ENCODE measurements at regions not wholly inside any gene's neighbourhood (a gene's known extent, or its start where the extent isn't known, plus 50 kb on each side); places are given as distances from the start of the nearest gene placed in this dataset.

- Histone ChIP-seq H3K9me3 (ENCODE audit: low read length) (peaks cover 7% of the 10 kb centered on the region), H3K9ac (ENCODE audit: insufficient read depth, low read depth, low read length) (no peak overlapping the region), H3K27me3 (ENCODE audit: control insufficient read depth in 1 of 2, insufficient read depth in 2 of 2, low read length in 2 of 2) (no peaks in the 10 kb centered on the region; a peak in 1 of 5 replicates), H3K4me2 (ENCODE audit: low read depth, low read length) (no peak overlapping the region), H3K4me1 (ENCODE audit: insufficient read depth, low read length) (no peaks in the 10 kb centered on the region), H4K20me1 (ENCODE audit: insufficient read depth, low read length) (no peaks in the 10 kb centered on the region), H3K79me2 (ENCODE audit: insufficient read depth, low read length) (no peaks in the 10 kb centered on the region), H3K4me3 (replicated peaks in 1 of 3; ENCODE audit: insufficient read depth in 1 of 3, low read depth in 2 of 3, low read length in 3 of 3) (no peak overlapping the region), H3K36me3 (replicated peaks in 1 of 2; ENCODE audit: control insufficient read depth in 1 of 2, insufficient read depth in 2 of 2, low read length in 2 of 2) (no peaks in the 10 kb centered on the region), H2AFZ (ENCODE audit: low read length) (no peak overlapping the region), H3K27ac (ENCODE audit: extremely low read length, insufficient read depth, low read length) (no peak overlapping the region)
- CTCF ChIA-PET (ENCODE audit: low intra/inter-chr PET ratio, low total read pairs), result no interaction called here
- ATAC-seq, result no peak
- in situ Hi-C loops (cut with HindIII; ENCODE audit: extremely low pct_ligation_motif_present, low pct_unique_long_range_greater_than_20kb), result no loop called here
- intact Hi-C loops (cut with micrococcal nuclease; ENCODE audit: unreplicated experiment), result no loop called here
- DNase-seq (ENCODE audit: low spot score), result no peak
- TF ChIP-seq CREB1 (IDR thresholded peaks at IDR 0.05) (no peak), CREB1 (CRISPR knock-in tag; IDR thresholded peaks at IDR 0.05) (no peak), ZNF598 (CRISPR knock-in tag; IDR thresholded peaks at IDR 0.05; ENCODE audit: borderline replicate concordance) (no peak), STAT5B (CRISPR knock-in tag; IDR thresholded peaks at IDR 0.05) (no peak), CHD4 (IDR thresholded peaks at IDR 0.05; ENCODE audit: borderline replicate concordance, low read length) (no peak), ELF4 (CRISPR knock-in tag; IDR thresholded peaks at IDR 0.05; ENCODE audit: borderline replicate concordance) (no peak), ZSCAN25 (CRISPR knock-in tag; IDR thresholded peaks at IDR 0.05) (no peak), HOXA3 (CRISPR knock-in tag; IDR thresholded peaks at IDR 0.05) (no peak)
- POLR2A ChIA-PET, result no interaction called here
- 38% methylated on average over 3 of the region's 3 CpGs for WGBS (ENCODE audit: low lambda C conversion rate)
- BruUV-seq (replicated peaks), result no TSS peak
- FAIRE-seq, result no peak
These were observed 241.9 kb upstream of the RUNX1 start for GRCh38 chr21:35291034-35291433.

GRCh38 chr21:35288238-35288637 lies 239.1 kb upstream of the RUNX1 start:
- ChIA-PET CTCF (ENCODE audit: low intra/inter-chr PET ratio, low total read pairs) (no interaction called here), POLR2A (no interaction called here)
- ATAC-seq, result no peak
- FAIRE-seq, result no peak
- H4K20me1 ChIP-seq (ENCODE audit: insufficient read depth, low read length), result no peaks in the 10 kb centered on the region
- in situ Hi-C loops (cut with HindIII; ENCODE audit: extremely low pct_ligation_motif_present, low pct_unique_long_range_greater_than_20kb) (no loop called here), intact Hi-C loops (cut with micrococcal nuclease; ENCODE audit: unreplicated experiment) (no loop called here)
- TF ChIP-seq ZBTB49 (CRISPR knock-in tag; IDR thresholded peaks at IDR 0.05; ENCODE audit: borderline replicate concordance) (no peak), MATR3 (CRISPR knock-in tag; IDR thresholded peaks at IDR 0.05) (no peak), PBX3 (CRISPR knock-in tag; IDR thresholded peaks at IDR 0.05; ENCODE audit: borderline replicate concordance) (no peak)
- no peak overlapping the region for H3K9ac ChIP-seq (ENCODE audit: insufficient read depth, low read depth, low read length)
- peaks cover 7% of the 10 kb centered on the region for H3K9me3 ChIP-seq (ENCODE audit: low read length)
- no peak overlapping the region for H3K4me3 ChIP-seq (replicated peaks in 1 of 3; ENCODE audit: insufficient read depth in 1 of 3, low read depth in 2 of 3, low read length in 3 of 3)
- H3K36me3 ChIP-seq (replicated peaks in 1 of 2; ENCODE audit: control insufficient read depth in 1 of 2, insufficient read depth in 2 of 2, low read length in 2 of 2), result no peaks in the 10 kb centered on the region
- 57% methylated on average over 2 of the region's 2 CpGs for WGBS (ENCODE audit: low lambda C conversion rate)
- H3K27ac ChIP-seq (ENCODE audit: extremely low read length, insufficient read depth, low read length), result no peak overlapping the region
- no peak overlapping the region for H2AFZ ChIP-seq (ENCODE audit: low read length)
- H3K4me1 ChIP-seq (ENCODE audit: insufficient read depth, low read length), result no peaks in the 10 kb centered on the region
- H3K4me2 ChIP-seq (ENCODE audit: low read depth, low read length), result no peak overlapping the region
- no peaks in the 10 kb centered on the region for H3K79me2 ChIP-seq (ENCODE audit: insufficient read depth, low read length)
- H3K27me3 ChIP-seq (ENCODE audit: control insufficient read depth in 1 of 2, insufficient read depth in 2 of 2, low read length in 2 of 2), result no peaks in the 10 kb centered on the region
- no TSS peak for BruUV-seq (replicated peaks)
- no peak for DNase-seq (ENCODE audit: low spot score)

Measured in HepG2 (cell line).